ENCODE measurements at regions not wholly inside any gene's neighbourhood (a gene's known extent, or its start where the extent isn't known, plus 50 kb on each side); places are given as distances from the start of the nearest gene placed in this dataset.

DNA sequence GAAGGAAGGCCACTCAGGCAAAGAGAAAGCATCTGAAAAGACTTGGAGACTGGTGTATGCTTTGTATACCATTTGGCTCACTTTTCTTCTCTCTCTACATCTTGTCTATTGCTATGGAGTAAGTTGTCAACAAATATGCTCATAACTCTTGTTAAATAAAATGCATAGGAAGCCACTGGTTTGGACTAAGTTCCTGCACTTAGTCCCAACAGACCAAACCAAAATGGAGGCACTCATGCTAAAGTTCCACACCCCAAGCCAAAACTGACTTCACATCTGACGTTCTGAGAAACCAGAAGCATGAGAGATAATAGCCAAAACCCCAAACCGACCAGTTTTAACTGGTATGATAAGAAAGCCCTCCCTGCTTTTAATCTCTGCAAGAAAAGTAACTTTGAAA lies 135.3 kb upstream of the LYPLAL1 start:
- Histone ChIP-seq H3K4me1 (peaks cover 12% of the 10 kb centered on the region; the same call in 1 of the 2 replicates), H3K27me3 (replicated peaks; ENCODE audit: control insufficient read depth, insufficient read depth, low read length) (no peaks in the 10 kb centered on the region), H3K4me3 (ENCODE audit: low read depth, low read length) (no peak overlapping the region), H3K36me3 (ENCODE audit: control insufficient read depth, insufficient read depth, low read length) (no peaks in the 10 kb centered on the region), H3K9me3 (no peaks in the 10 kb centered on the region)
- no peaks in the 10 kb centered on the region for H3K4me1 Mint-ChIP-seq (ENCODE audit: low read depth, unreplicated experiment)
- no peak for TF ChIP-seq CTCF (IDR thresholded peaks at IDR 0.05; ENCODE audit: insufficient read depth in 1 of 2, low read depth in 1 of 2, low read length in 1 of 2, severe bottlenecking in 1 of 2, unreplicated experiment in 1 of 2)
- BruUV-seq (replicated peaks): no TSS peak
- intact Hi-C loops (cut with micrococcal nuclease; ENCODE audit: unreplicated experiment): no loop called here
- no peak overlapping the region for H3K27ac Mint-ChIP-seq (ENCODE audit: unreplicated experiment)
- no peak for DNase-seq
- H3K36me3 Mint-ChIP-seq (ENCODE audit: insufficient read depth, unreplicated experiment): no peaks in the 10 kb centered on the region
- CTCF ChIA-PET: no interaction called here
- POLR2A ChIA-PET: no interaction called here
- H3K9me3 Mint-ChIP-seq (ENCODE audit: unreplicated experiment): peaks cover 17% of the 10 kb centered on the region
- H3K27me3 Mint-ChIP-seq (ENCODE audit: insufficient read depth, unreplicated experiment): no peaks in the 10 kb centered on the region
- no peak overlapping the region for H3K4me3 Mint-ChIP-seq (ENCODE audit: unreplicated experiment)

DNA sequence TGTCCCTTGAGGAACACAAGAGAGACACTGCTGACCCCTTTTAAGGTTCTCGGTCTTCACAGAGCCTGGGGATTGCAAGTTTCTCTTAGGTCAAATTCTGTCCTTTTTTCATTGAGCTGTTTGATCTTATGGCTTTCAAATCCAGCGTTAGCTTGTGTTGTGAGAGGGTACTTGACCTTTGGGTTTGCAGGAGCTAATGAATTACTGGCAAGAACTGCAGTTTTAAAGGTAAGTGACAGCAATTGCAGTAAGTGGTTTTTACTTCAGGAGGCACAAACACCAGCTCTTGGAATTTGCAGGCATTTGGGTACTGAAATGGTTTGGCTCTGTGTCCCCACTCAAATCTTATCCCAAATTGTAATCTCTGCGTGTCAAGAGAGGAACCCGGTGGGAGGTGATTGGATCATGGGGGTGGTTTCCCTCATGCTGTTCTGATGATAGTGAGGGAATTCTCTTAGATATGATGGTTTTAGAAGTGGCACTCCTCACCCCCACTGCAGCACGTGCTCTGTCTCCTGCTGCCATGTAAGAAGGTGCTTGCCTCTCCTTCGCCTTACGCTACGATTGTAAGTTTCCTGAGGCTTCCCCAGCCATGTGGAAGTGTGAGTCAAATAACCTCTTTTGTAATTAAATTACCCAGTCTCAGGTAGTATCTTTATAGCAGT lies 134.5 kb upstream of the LYPLAL1 start:
- BruUV-seq (replicated peaks): no TSS peak
- no peak overlapping the region for H3K4me3 Mint-ChIP-seq (ENCODE audit: unreplicated experiment)

DNA sequence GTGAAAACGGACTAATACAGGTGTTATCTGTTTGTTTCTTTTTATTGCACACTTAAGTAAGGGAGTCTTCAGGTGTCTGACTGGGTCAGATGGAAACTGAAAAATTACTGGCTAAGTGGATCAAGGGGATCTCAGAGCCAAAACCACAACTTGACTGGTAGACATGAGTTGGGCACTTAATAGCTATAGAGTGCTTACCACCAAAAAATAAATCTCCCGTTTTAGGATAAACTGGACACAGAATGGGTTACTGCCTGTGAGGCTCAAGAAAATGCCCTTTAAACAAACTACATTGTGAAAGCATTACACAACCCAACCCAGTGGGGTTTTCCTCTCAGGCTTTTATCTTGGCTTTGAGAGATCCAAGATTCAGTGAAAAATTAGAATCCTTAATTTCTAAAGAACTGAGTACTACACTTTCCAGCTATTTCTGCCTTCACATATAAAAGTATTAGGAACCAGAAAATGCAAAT lies 134.0 kb upstream of the LYPLAL1 start:
- no peaks in the 10 kb centered on the region for H3K27me3 ChIP-seq (replicated peaks; ENCODE audit: control insufficient read depth, insufficient read depth, low read length)
- no peak overlapping the region for H3K4me3 Mint-ChIP-seq (ENCODE audit: unreplicated experiment)
- H3K36me3 ChIP-seq (ENCODE audit: control insufficient read depth, insufficient read depth, low read length): no peaks in the 10 kb centered on the region
- H3K36me3 Mint-ChIP-seq (ENCODE audit: insufficient read depth, unreplicated experiment): no peaks in the 10 kb centered on the region
- no TSS peak for BruUV-seq (replicated peaks)
- intact Hi-C loops (cut with micrococcal nuclease; ENCODE audit: unreplicated experiment): no loop called here
- H3K27ac Mint-ChIP-seq (ENCODE audit: unreplicated experiment): no peak overlapping the region
- no peak overlapping the region for H3K4me3 ChIP-seq (ENCODE audit: low read depth, low read length)
- CTCF ChIA-PET: no interaction called here
- no peaks in the 10 kb centered on the region for H3K4me1 Mint-ChIP-seq (ENCODE audit: low read depth, unreplicated experiment)
- H3K27me3 Mint-ChIP-seq (ENCODE audit: insufficient read depth, unreplicated experiment): no peaks in the 10 kb centered on the region
- no peak for TF ChIP-seq CTCF (IDR thresholded peaks at IDR 0.05; ENCODE audit: insufficient read depth in 1 of 2, low read depth in 1 of 2, low read length in 1 of 2, severe bottlenecking in 1 of 2, unreplicated experiment in 1 of 2)
- no peak for DNase-seq
- peaks cover 17% of the 10 kb centered on the region for H3K9me3 Mint-ChIP-seq (ENCODE audit: unreplicated experiment)
- peaks cover 12% of the 10 kb centered on the region; the same call in 1 of the 2 replicates for H3K4me1 ChIP-seq
- no peaks in the 10 kb centered on the region for H3K9me3 ChIP-seq
- POLR2A ChIA-PET: interaction anchor here (0.5 kb wide), 1 partner anchor 35 kb away, joined by 3 read pairs; no protein-coding TSS in a partner anchor

More for the DNA sequence above, 134.5 kb upstream of the LYPLAL1 start:
- peaks cover 12% of the 10 kb centered on the region; the same call in 1 of the 2 replicates for H3K4me1 ChIP-seq
- no peak for TF ChIP-seq CTCF (IDR thresholded peaks at IDR 0.05; ENCODE audit: insufficient read depth in 1 of 2, low read depth in 1 of 2, low read length in 1 of 2, severe bottlenecking in 1 of 2, unreplicated experiment in 1 of 2)
- Mint-ChIP-seq H3K9me3 (ENCODE audit: unreplicated experiment) (peaks cover 17% of the 10 kb centered on the region), H3K27me3 (ENCODE audit: insufficient read depth, unreplicated experiment) (no peaks in the 10 kb centered on the region), H3K36me3 (ENCODE audit: insufficient read depth, unreplicated experiment) (no peaks in the 10 kb centered on the region), H3K27ac (ENCODE audit: unreplicated experiment) (no peak overlapping the region), H3K4me1 (ENCODE audit: low read depth, unreplicated experiment) (no peaks in the 10 kb centered on the region)
- H3K4me3 ChIP-seq (ENCODE audit: low read depth, low read length): no peak overlapping the region
- CTCF ChIA-PET: no interaction called here
- no peaks in the 10 kb centered on the region for H3K9me3 ChIP-seq
- no peaks in the 10 kb centered on the region for H3K36me3 ChIP-seq (ENCODE audit: control insufficient read depth, insufficient read depth, low read length)
- intact Hi-C loops (cut with micrococcal nuclease; ENCODE audit: unreplicated experiment): no loop called here
- no peaks in the 10 kb centered on the region for H3K27me3 ChIP-seq (replicated peaks; ENCODE audit: control insufficient read depth, insufficient read depth, low read length)
- POLR2A ChIA-PET: no interaction called here
- DNase-seq: no peak
